Caki2 (cell line): ENCODE measurements at regions not wholly inside any gene's neighbourhood (a gene's known extent, or its start where the extent isn't known, plus 50 kb on each side); places are given as distances from the start of the nearest gene placed in this dataset.

Experiments
- DNase-seq: peaks from one replicate; pipeline ENCODE4 v3.0.0-alpha.2; 2015; ENCODE audit warnings: low read depth
- in situ Hi-C: cut with HindIII; loops from 2 replicates; pipeline ENCODE4 v1.10.0; 2016; ENCODE audit warnings: low sequenced_read_pairs, low pct_unique_long_range_greater_than_20kb, mixed read lengths

- in situ Hi-C loops: no loop called here
- DNase-seq: no peak
These were observed 126.0 kb downstream of the ZFP36L2 start for GRCh38 chr2:43100362-43100882.

- in situ Hi-C loops: no loop called here
- DNase-seq: no peak
These were observed 126.6 kb downstream of the ZFP36L2 start for GRCh38 chr2:43099797-43100196.

DNA sequence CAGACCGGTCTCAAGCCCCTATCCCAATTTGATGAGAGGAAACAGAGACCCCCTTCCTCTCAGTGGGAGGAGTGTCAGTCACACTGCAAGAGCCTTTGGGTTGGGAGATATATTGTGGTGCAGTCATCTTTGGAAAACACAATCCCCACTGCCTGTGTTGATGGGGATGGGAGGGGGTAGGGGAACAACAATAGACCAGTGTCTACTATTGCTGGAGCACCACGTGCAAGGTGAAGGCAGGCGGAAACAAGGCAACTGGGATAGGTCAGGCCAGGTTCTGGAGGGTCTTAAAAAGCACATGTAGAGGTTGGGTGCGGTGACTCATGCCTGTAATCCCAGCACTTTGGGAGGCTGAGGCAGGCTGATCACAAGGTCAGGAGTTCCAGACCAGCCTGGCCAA is 127.9 kb downstream of the ZFP36L2 start:
- in situ Hi-C loops: no loop called here
- DNase-seq: no peak

GRCh38 chr2:43097644-43098408 is 128.6 kb downstream of the ZFP36L2 start:
- in situ Hi-C loops: no loop called here
- no peak for DNase-seq

DNA sequence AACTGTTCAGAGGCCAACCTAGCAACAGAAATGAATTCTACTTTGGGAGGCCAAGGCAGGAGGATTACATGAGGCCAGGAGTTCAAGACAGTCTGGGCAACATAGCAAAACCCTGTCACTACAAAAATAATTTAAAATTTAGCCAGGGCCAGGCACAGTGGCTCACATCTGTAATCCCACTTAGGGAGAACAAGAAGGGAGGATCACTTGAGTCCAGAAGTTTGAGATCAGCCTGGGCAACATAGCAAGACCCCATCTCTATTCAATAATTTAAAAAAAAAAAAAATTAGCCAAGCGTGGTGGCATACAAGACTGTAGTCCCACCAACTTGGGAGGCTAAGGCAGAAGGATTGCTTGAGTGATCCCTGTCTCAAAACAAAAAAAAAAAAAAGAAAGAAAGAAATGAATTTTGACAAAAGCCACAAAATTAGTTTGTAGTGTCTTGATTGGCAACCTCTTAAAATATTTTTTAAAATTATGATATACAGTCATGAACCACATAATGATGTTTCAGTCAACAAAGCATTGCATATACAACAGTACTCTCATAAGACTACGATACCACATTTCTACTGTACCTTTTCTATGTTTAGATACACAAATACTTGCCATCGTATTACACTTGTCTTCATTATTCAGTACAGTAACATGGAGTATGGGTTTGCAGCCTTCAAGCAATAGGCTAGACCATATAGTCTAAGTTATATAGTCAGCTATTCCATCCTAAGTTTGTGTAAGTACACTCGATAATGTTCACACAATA is 130.7 kb downstream of the ZFP36L2 start:
- in situ Hi-C loops: no loop called here
- no peak for DNase-seq

DNA sequence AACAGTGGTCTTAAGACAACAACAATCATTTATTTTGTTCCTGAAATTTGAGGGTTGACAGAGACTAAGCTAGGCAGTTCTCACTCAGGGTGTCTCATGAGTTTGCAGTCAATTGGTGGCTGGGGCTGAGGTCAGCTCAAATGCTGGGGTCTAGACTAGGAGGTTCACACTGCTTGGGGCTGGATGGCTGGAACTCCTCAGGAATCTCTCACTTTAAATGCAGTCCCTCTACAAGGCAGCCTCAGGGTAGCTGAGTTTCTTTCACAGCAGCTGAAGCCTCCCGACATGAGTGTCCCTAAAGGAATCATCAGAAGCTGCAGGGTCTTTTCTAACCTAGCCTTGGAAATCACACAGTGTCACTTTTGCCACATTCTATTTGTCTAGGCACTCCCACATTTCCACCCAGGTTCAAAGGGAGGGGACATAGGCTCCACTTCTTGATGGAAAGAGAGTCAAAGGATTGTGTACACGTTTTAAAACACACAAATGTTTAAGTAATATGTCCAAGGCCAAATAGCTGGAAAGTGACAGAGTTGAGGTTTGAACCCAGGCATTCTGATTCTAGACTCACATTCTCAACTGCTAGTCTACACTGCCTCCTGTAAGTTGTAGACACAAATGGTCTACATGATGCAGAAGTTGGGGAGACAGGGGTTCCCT is 133.8 kb downstream of the ZFP36L2 start:
- no peak for DNase-seq
- in situ Hi-C loops: no loop called here

- in situ Hi-C loops: no loop called here
- no peak for DNase-seq
These were observed 136.1 kb downstream of the ZFP36L2 start for GRCh38 chr2:43090317-43090716.

- DNase-seq: no peak
- in situ Hi-C loops: no loop called here
These were observed 138.0 kb downstream of the ZFP36L2 start for GRCh38 chr2:43088143-43089073.

DNA sequence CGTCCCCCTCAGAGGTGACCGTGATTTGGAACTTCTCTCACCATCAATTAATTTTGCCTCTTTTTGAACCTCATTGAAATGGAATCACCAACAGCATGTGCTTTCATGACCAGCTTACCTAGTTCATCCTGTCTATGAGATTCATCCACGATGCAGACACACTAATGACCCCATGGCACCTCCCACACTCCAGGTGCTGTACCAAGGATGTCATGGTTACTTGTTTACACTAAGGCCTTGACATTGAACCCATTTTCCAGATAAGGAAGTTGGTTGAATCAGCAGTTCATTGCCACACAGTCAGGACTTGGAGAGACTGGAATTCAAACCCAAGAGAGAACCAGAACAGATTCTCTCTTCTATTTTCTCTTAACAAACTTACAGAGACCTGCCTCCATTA is 139.0 kb downstream of the ZFP36L2 start:
- in situ Hi-C loops: no loop called here
- DNase-seq: no peak

- in situ Hi-C loops: no loop called here
- peak; percentile 36 for DNase-seq
These were observed 139.8 kb downstream of the ZFP36L2 start for GRCh38 chr2:43086451-43087221.

DNA sequence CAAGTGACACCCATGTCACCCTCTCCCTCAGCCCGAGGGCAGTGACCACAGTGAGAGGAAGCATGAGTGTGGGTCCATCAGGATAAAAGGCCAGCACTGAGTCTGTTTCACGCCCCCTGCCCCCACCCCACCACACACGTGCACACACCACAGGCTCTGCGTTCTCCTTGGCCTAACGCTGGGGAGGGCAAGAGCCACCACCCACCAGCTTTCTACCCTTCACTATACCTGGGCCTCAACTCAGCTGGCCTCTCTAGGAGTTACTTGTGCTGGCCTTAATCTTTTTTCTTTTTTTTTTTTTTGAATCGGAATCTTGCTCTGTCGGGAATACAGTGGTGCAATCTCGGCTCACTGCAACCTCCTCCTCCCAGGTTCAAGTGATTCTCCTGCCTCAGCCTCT is 140.5 kb downstream of the ZFP36L2 start:
- DNase-seq: no peak
- in situ Hi-C loops: no loop called here

- DNase-seq: no peak
- in situ Hi-C loops: no loop called here
These were observed 140.9 kb downstream of the ZFP36L2 start for GRCh38 chr2:43085505-43085904.

- no peak for DNase-seq
- in situ Hi-C loops: no loop called here
These were observed 141.7 kb downstream of the ZFP36L2 start for GRCh38 chr2:43084699-43085091.

GRCh38 chr2:43083710-43084698 is 142.4 kb downstream of the ZFP36L2 start:
- no peak for DNase-seq
- in situ Hi-C loops: no loop called here

DNA sequence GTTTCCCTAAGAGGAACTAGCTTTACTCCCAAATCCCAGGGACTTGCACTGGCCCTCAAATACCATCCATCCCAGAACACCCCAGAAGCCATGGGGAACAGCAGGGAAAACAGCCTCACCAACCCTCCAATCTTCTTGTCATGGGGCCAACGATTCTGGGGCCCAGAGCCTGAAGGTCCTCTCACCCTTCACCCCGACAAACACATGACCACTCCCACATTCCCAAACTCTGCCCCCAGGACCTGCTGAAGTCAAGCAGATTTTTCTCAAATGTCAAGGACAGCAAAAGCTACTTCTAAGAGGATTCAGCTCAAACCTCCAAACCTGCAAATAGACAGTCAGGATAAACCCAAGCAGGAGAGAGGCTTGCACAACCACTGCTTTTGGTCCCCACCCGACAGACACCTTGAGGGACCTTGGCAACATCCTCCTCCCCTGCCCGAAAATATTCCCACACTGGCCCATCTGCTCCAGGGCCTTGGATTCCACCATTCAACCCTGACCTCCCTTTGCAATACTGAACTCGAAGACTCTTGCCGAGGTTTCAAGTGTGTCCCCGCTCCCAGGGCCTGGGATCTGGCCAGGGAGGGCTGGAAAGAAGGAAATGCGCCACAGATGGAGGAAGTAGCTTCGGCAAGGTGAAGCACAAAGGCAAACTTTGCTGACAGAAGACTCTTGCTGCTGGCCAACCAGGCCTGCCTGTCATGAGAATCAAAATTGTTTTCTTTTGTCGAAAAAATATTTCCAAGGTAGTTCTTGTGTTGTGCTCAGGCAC is 143.3 kb downstream of the ZFP36L2 start:
- in situ Hi-C loops: no loop called here

More for the DNA sequence above, 143.3 kb downstream of the ZFP36L2 start:
- DNase-seq: no peak
